Left ventricle myocardium inferior (tissue), 1 donor: ENCODE measurements at regions not wholly inside any gene's neighbourhood (a gene's known extent, or its start where the extent isn't known, plus 50 kb on each side); places are given as distances from the start of the nearest gene placed in this dataset.

Experiments used
- DNase-seq: peaks from one replicate; pipeline ENCODE4 v3.0.0-alpha.2; 2020
- H3K27ac ChIP-seq: fragments of 200-600 bp; replicated peaks from 2 replicates; pipeline ENCODE4 v1.8.0; 2021
- H3K27me3 ChIP-seq: fragments of 200-600 bp; 2 replicates; pipeline ENCODE4 v1.8.0; 2021; ENCODE audit warnings: low read depth
- H3K36me3 ChIP-seq: fragments of 200-600 bp; 2 replicates; pipeline ENCODE4 v1.8.0; 2021
- H3K4me1 ChIP-seq: fragments of 200-600 bp; 2 replicates; pipeline ENCODE4 v1.8.0; 2021
- H3K4me3 ChIP-seq: fragments of 200-600 bp; 2 replicates; pipeline ENCODE4 v1.8.0; 2021; ENCODE audit warnings: mild to moderate bottlenecking, moderate library complexity
- H3K9me3 ChIP-seq: fragments of 200-600 bp; replicated peaks from 2 replicates; pipeline ENCODE4 v1.8.0; 2021
- intact Hi-C: fragments of 100-400 bp; cut with micrococcal nuclease; formaldehyde crosslinking; loops from one replicate; pipeline ENCODE4 v1.11.0; 2022
- TF ChIP-seq, protein P1 (sequence below): fragments of 200-600 bp; IDR thresholded peaks from 2 replicates; pipeline ENCODE4 v1.8.0; 2021; ENCODE audit warnings: antibody characterized with exemption, mild to moderate bottlenecking, borderline replicate concordance
- donor health status: DM: no; HTN: yes; CAD: no; lungs with severe emphysema.

DNA sequence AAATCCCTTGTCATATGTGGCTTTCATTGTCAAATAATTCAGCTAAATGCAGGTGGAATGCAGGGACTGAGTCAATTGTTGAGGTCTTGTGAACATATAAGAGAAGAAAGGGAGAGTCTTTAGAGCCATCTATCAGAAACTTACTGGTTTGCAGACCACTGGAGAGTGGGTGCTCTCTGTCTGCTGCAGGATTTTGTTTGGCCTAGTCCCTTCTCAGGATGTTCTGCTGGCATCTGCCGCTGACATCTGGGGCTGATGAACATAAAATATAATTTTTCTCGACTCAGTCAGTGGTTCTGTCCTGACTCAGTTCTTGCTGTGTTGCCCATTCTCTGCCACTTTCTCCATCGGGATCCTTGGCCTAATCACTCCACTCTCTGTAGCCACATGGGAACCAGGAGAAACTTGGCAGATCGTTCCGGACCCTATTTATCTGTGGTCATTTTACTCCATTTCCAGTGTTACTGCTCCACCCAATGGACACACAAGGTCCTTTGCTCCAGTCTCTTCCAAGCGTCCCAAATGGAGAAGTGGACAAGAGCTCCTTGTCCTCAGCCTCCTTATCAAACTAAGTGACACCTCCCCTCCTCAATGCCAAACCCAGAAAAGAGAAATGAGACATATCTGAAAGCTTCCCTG lies 436.2 kb downstream of the FAT4 start:
- no peaks in the 10 kb centered on the region for H3K27me3 ChIP-seq
- H3K4me3 ChIP-seq, result no peak overlapping the region
- TF ChIP-seq, protein P1, sequence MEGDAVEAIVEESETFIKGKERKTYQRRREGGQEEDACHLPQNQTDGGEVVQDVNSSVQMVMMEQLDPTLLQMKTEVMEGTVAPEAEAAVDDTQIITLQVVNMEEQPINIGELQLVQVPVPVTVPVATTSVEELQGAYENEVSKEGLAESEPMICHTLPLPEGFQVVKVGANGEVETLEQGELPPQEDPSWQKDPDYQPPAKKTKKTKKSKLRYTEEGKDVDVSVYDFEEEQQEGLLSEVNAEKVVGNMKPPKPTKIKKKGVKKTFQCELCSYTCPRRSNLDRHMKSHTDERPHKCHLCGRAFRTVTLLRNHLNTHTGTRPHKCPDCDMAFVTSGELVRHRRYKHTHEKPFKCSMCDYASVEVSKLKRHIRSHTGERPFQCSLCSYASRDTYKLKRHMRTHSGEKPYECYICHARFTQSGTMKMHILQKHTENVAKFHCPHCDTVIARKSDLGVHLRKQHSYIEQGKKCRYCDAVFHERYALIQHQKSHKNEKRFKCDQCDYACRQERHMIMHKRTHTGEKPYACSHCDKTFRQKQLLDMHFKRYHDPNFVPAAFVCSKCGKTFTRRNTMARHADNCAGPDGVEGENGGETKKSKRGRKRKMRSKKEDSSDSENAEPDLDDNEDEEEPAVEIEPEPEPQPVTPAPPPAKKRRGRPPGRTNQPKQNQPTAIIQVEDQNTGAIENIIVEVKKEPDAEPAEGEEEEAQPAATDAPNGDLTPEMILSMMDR, result peak; percentile 64
- H3K4me1 ChIP-seq, result peaks cover 7% of the 10 kb centered on the region
- no peaks in the 10 kb centered on the region for H3K36me3 ChIP-seq
- intact Hi-C loops, result no loop called here
- no peak overlapping the region for H3K27ac ChIP-seq
- no peak for DNase-seq
- peaks cover 12% of the 10 kb centered on the region for H3K9me3 ChIP-seq

GRCh38 chr4:125758438-125758837 lies 443.7 kb downstream of the FAT4 start:
- intact Hi-C loops, result no loop called here
- Histone ChIP-seq H3K4me3 (no peak overlapping the region), H3K27me3 (no peaks in the 10 kb centered on the region), H3K4me1 (no peaks in the 10 kb centered on the region), H3K9me3 (no peaks in the 10 kb centered on the region), H3K27ac (no peak overlapping the region), H3K36me3 (no peaks in the 10 kb centered on the region)
- no peak for DNase-seq
- TF ChIP-seq, protein P1, result no peak

DNA sequence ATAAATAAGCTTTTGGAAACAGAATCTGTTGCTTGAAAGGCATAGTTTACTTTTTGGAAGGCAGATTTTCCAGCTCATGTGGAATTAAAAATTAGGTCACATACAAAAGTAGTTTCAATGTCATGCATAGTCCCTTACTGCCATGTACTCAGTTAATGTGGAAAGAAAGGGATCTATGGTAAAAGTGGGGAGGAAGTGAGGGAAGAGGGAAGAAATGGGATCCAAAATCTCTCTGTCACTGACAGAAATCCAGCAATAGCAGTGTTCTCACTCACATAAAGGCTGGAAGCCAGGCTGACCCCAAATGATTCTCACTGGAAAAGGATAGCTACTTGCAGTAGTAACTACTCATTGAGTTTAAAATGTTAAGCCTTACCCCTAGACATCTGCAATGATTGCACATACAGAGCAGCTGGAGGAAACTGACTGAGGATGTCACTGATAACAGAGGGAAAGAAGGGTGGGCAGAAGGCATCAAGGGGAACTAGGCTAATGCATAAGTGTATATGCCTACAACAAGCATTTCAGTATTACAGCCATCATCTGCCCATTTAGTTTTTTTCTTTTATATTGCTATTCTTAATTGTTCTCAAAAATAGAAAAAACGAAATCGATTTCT lies 445.6 kb downstream of the FAT4 start:
- Histone ChIP-seq H3K4me1 (no peaks in the 10 kb centered on the region), H3K4me3 (no peak overlapping the region), H3K27ac (no peak overlapping the region), H3K27me3 (no peaks in the 10 kb centered on the region), H3K36me3 (no peaks in the 10 kb centered on the region), H3K9me3 (no peaks in the 10 kb centered on the region)
- TF ChIP-seq, protein P1, result no peak
- intact Hi-C loops, result no loop called here
- no peak for DNase-seq

DNA sequence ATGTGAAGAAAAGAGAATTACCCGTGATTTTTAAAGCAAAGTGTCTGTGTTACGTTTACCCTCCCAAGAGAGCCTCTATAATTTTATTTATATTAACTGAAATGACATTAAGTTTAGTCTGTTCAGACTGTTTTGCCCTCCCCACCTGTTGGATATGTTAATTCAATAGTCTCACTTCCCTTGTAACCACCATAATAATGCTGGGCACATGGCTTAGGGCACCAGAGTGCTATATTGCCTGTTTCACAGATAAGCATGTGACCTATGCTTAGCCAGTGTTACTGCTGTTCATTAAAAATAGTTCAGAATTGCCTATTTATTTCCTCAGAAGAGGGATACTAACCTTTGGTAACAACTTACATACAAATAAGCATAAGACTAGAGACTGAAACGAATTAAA lies 446.2 kb downstream of the FAT4 start:
- H3K4me1 ChIP-seq, result no peaks in the 10 kb centered on the region
- TF ChIP-seq, protein P1, result no peak
- no peaks in the 10 kb centered on the region for H3K36me3 ChIP-seq
- H3K9me3 ChIP-seq, result no peaks in the 10 kb centered on the region
- DNase-seq, result no peak
- intact Hi-C loops, result no loop called here
- H3K27me3 ChIP-seq, result no peaks in the 10 kb centered on the region
- H3K27ac ChIP-seq, result no peak overlapping the region
- no peak overlapping the region for H3K4me3 ChIP-seq

DNA sequence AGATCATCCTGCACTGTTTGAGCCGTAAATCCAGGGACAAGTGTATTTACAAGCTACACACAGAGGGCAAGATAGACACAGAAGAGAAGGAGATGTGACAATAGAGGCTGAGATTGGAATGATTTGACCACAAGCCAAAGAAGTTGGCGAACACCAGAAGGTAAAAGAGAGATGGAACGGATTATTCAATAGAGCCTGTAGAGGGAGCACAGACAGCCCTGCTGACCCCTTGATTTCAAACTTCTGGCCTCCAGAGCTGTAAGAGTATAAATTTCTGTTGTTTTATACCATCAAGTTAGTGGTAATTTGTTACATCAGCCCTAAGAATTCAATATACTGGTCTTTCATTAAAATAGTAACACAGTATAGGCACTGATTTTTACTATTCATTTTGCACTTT lies 447.8 kb downstream of the FAT4 start:
- H3K27ac ChIP-seq, result no peak overlapping the region
- no peaks in the 10 kb centered on the region for H3K4me1 ChIP-seq
- H3K36me3 ChIP-seq, result no peaks in the 10 kb centered on the region
- no peak for DNase-seq
- intact Hi-C loops, result no loop called here
- H3K9me3 ChIP-seq, result no peaks in the 10 kb centered on the region
- H3K4me3 ChIP-seq, result no peak overlapping the region
- TF ChIP-seq, protein P1, result no peak
- no peaks in the 10 kb centered on the region for H3K27me3 ChIP-seq
